ENCODE measurements at regions not wholly inside any gene's neighbourhood (a gene's known extent, or its start where the extent isn't known, plus 50 kb on each side); places are given as distances from the start of the nearest gene placed in this dataset.

- Histone ChIP-seq H3K9me2 (ENCODE audit: low read depth, low read length) (no peaks in the 10 kb centered on the region), H3K79me2 (ENCODE audit: insufficient read depth, low read length) (no peaks in the 10 kb centered on the region), H3K4me1 (ENCODE audit: insufficient read depth, low read length, severe bottlenecking) (no peaks in the 10 kb centered on the region), H3K27me3 (ENCODE audit: insufficient read depth, low read length) (no peaks in the 10 kb centered on the region), H3K9ac (ENCODE audit: low read length) (no peak overlapping the region), H3K27ac (ENCODE audit: low read depth, low read length, poor library complexity, severe bottlenecking) (no peak overlapping the region), H4K20me1 (ENCODE audit: insufficient read depth, low read length) (no peaks in the 10 kb centered on the region), H3K36me3 (ENCODE audit: insufficient read depth, low read length) (no peaks in the 10 kb centered on the region), H3F3A (ENCODE audit: insufficient read depth, low read length) (no peaks in the 10 kb centered on the region), H3K4me2 (ENCODE audit: low read length) (no peak overlapping the region), H3K4me3 (ENCODE audit: low read depth, low read length, poor library complexity, severe bottlenecking) (no peak overlapping the region), H3K9me3 (ENCODE audit: low read length) (no peaks in the 10 kb centered on the region), H2AFZ (ENCODE audit: low read length) (no peak overlapping the region)
- TF ChIP-seq CTCF (IDR thresholded peaks at IDR 0.05; ENCODE audit: low read length) (no peak), EZH2 (IDR thresholded peaks at IDR 0.05; ENCODE audit: borderline replicate concordance, low read length) (no peak)
Observed at GRCh38 chr1:72724951-72725861, 442.9 kb upstream of the NEGR1 start.

DNA sequence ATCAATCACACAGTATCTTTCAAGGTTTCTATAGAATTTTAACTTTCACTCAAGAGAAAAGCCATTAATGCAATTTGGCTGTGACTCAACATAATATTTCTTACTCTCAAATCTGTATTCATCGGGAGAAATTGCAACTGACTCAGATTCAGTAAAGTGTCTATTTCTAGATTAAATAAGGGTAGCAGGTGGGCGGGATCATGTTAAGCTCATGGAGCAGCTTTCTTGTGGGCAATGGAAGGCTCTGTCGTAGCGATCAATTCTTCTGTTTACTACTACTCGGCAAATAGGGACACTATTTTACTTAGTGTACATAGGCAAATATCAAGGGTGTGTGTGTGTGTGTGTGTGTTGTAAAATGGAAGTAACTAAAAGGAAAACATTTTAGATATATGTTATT lies 423.6 kb upstream of the NEGR1 start:
- H3K36me3 ChIP-seq (ENCODE audit: insufficient read depth, low read length) = no peaks in the 10 kb centered on the region
- no peak overlapping the region for H3K27ac ChIP-seq (ENCODE audit: low read depth, low read length, poor library complexity, severe bottlenecking)
- no peaks in the 10 kb centered on the region for H4K20me1 ChIP-seq (ENCODE audit: insufficient read depth, low read length)
- H3K27me3 ChIP-seq (ENCODE audit: insufficient read depth, low read length) = no peaks in the 10 kb centered on the region
- no peak overlapping the region for H3K4me3 ChIP-seq (ENCODE audit: low read depth, low read length, poor library complexity, severe bottlenecking)
- H3K4me2 ChIP-seq (ENCODE audit: low read length) = no peak overlapping the region
- no peak overlapping the region for H2AFZ ChIP-seq (ENCODE audit: low read length)
- H3F3A ChIP-seq (ENCODE audit: insufficient read depth, low read length) = no peaks in the 10 kb centered on the region
- no peaks in the 10 kb centered on the region for H3K9me2 ChIP-seq (ENCODE audit: low read depth, low read length)
- H3K79me2 ChIP-seq (ENCODE audit: insufficient read depth, low read length) = no peaks in the 10 kb centered on the region
- no peaks in the 10 kb centered on the region for H3K4me1 ChIP-seq (ENCODE audit: insufficient read depth, low read length, severe bottlenecking)
- no peak for TF ChIP-seq EZH2 (IDR thresholded peaks at IDR 0.05; ENCODE audit: borderline replicate concordance, low read length)
- no peak for TF ChIP-seq CTCF (IDR thresholded peaks at IDR 0.05; ENCODE audit: low read length)
- no peaks in the 10 kb centered on the region for H3K9me3 ChIP-seq (ENCODE audit: low read length)
- no peak overlapping the region for H3K9ac ChIP-seq (ENCODE audit: low read length)

- no peaks in the 10 kb centered on the region for H3K36me3 ChIP-seq (ENCODE audit: insufficient read depth, low read length)
- no peaks in the 10 kb centered on the region for H3K9me2 ChIP-seq (ENCODE audit: low read depth, low read length)
- no peaks in the 10 kb centered on the region for H3K79me2 ChIP-seq (ENCODE audit: insufficient read depth, low read length)
- TF ChIP-seq EZH2 (IDR thresholded peaks at IDR 0.05; ENCODE audit: borderline replicate concordance, low read length) (no peak), CTCF (IDR thresholded peaks at IDR 0.05; ENCODE audit: low read length) (no peak)
- H3K9ac ChIP-seq (ENCODE audit: low read length) = no peak overlapping the region
- no peak overlapping the region for H3K4me3 ChIP-seq (ENCODE audit: low read depth, low read length, poor library complexity, severe bottlenecking)
- no peaks in the 10 kb centered on the region for H3K27me3 ChIP-seq (ENCODE audit: insufficient read depth, low read length)
- H3K4me1 ChIP-seq (ENCODE audit: insufficient read depth, low read length, severe bottlenecking) = no peaks in the 10 kb centered on the region
- no peaks in the 10 kb centered on the region for H4K20me1 ChIP-seq (ENCODE audit: insufficient read depth, low read length)
- no peaks in the 10 kb centered on the region for H3K9me3 ChIP-seq (ENCODE audit: low read length)
- H2AFZ ChIP-seq (ENCODE audit: low read length) = no peak overlapping the region
- H3F3A ChIP-seq (ENCODE audit: insufficient read depth, low read length) = no peaks in the 10 kb centered on the region
- no peak overlapping the region for H3K4me2 ChIP-seq (ENCODE audit: low read length)
- no peak overlapping the region for H3K27ac ChIP-seq (ENCODE audit: low read depth, low read length, poor library complexity, severe bottlenecking)
Observed at GRCh38 chr1:72704841-72705477, 422.6 kb upstream of the NEGR1 start.

Data from OCI-LY1 (cell line).